PC-3 (cell line): ENCODE measurements at regions not wholly inside any gene's neighbourhood (a gene's known extent, or its start where the extent isn't known, plus 50 kb on each side); places are given as distances from the start of the nearest gene placed in this dataset.

ENCODE experiments used
- ATAC-seq: fragments of 200-7000 bp; cut with Tn5 transposase; 2 replicates; pipeline ENCODE4 v1.9.1; 2020; ENCODE audit warnings: mild to moderate bottlenecking, moderate library complexity
- BruUV-seq: library from RNA; stranded (reverse); fragments of 400-500 nt; replicated peaks from 2 replicates; lab custom pipeline; 2021; lab: Mats Ljungman, UMichigan
- CTCF ChIA-PET: fragments of 300-600 bp; sonication (Branson Sonifier 250); formaldehyde crosslinking; loops from one replicate; lab custom pipeline; 2022; ENCODE audit warnings: antibody characterized with exemption; lab: Charles Lee
- POLR2A ChIA-PET: fragments of 300-600 bp; sonication (Branson Sonifier 250); formaldehyde crosslinking; loops from one replicate; lab custom pipeline; 2022; ENCODE audit warnings: antibody characterized with exemption; ENCODE audit not compliant: unreplicated experiment; lab: Charles Lee
- DNase-seq: peaks from one replicate; pipeline ENCODE4 v3.0.0-alpha.2; 2015
- H2AFZ ChIP-seq: fragments of 300-600 bp; sonication (generic); 2 replicates; pipeline ENCODE4 v1.6.0; 2016; ENCODE audit warnings: antibody characterized with exemption, low read length
- H3F3A ChIP-seq: fragments of 300-600 bp; sonication (generic); one replicate; pipeline ENCODE4 v1.6.0; 2017; ENCODE audit warnings: antibody characterized with exemption, low read length, control low read depth, mild to moderate bottlenecking; ENCODE audit not compliant: unreplicated experiment
- H3K27ac ChIP-seq: fragments of 300-600 bp; sonication (generic); 2 replicates; pipeline ENCODE4 v1.5.1; 2016; ENCODE audit warnings: mild to moderate bottlenecking, low read length
- H3K27me3 ChIP-seq: fragments of 300-600 bp; sonication (generic); 2 replicates; pipeline ENCODE4 v1.6.1; 2016; ENCODE audit warnings: low read length, mixed read lengths
- H3K36me3 ChIP-seq: fragments of 300-600 bp; sonication (generic); 2 replicates; pipeline ENCODE4 v1.6.1; 2016; ENCODE audit warnings: low read depth, mixed run types, low read length, mixed read lengths
- H3K4me1 ChIP-seq: fragments of 300-600 bp; sonication (generic); 2 replicates; pipeline ENCODE4 v1.5.1; 2016; ENCODE audit warnings: low read length; ENCODE audit not compliant: insufficient read depth
- H3K4me2 ChIP-seq: fragments of 300-600 bp; sonication (generic); 2 replicates; pipeline ENCODE4 v1.6.0; 2016; ENCODE audit warnings: low read length
- H3K4me3 ChIP-seq: fragments of 300-600 bp; sonication (generic); 2 replicates; pipeline ENCODE4 v1.5.1; 2016; ENCODE audit warnings: mild to moderate bottlenecking, low read length, mixed read lengths
- H3K79me2 ChIP-seq: fragments of 300-600 bp; sonication (generic); 2 replicates; pipeline ENCODE4 v1.6.1; 2017; ENCODE audit warnings: low read length, mixed read lengths
- H3K9ac ChIP-seq: fragments of 300-600 bp; sonication (generic); 2 replicates; pipeline ENCODE4 v1.6.0; 2016; ENCODE audit warnings: mild to moderate bottlenecking, low read length
- H3K9me2 ChIP-seq: fragments of 300-600 bp; sonication (generic); replicated peaks from 2 replicates; pipeline ENCODE4 v1.6.1; 2016; ENCODE audit warnings: mixed run types, low read length, mixed read lengths
- H3K9me3 ChIP-seq: fragments of 300-600 bp; sonication (generic); 2 replicates; pipeline ENCODE4 v1.6.1; 2016; ENCODE audit warnings: low read length, mixed read lengths
- H4K20me1 ChIP-seq: fragments of 300-600 bp; sonication (generic); 2 replicates; pipeline ENCODE4 v1.6.1; 2016; ENCODE audit warnings: low read length, mixed read lengths
- EZH2 ChIP-seq: fragments of 300-600 bp; sonication (generic); IDR thresholded peaks from one replicate; pipeline ENCODE4 v1.6.1; 2017; ENCODE audit warnings: antibody characterized with exemption, mild to moderate bottlenecking, low read length; ENCODE audit not compliant: unreplicated experiment
- EZH2phosphoT487 ChIP-seq: fragments of 300-600 bp; sonication (generic); IDR thresholded peaks from 2 replicates; pipeline ENCODE4 v1.6.1; 2018; ENCODE audit warnings: mild to moderate bottlenecking, antibody characterized with exemption, low read length, borderline replicate concordance
- intact Hi-C: fragments of 100-400 bp; cut with micrococcal nuclease; formaldehyde crosslinking; loops from 2 replicates; pipeline ENCODE4 v1.9.0; 2023
- TF ChIP-seq, protein P1 (sequence below): fragments of 300-600 bp; sonication (generic); conservative IDR thresholded peaks from 2 replicates; pipeline ENCODE4 v1.5.1; 2017; ENCODE audit warnings: antibody characterized with exemption, low read depth, mild to moderate bottlenecking, low read length

DNA sequence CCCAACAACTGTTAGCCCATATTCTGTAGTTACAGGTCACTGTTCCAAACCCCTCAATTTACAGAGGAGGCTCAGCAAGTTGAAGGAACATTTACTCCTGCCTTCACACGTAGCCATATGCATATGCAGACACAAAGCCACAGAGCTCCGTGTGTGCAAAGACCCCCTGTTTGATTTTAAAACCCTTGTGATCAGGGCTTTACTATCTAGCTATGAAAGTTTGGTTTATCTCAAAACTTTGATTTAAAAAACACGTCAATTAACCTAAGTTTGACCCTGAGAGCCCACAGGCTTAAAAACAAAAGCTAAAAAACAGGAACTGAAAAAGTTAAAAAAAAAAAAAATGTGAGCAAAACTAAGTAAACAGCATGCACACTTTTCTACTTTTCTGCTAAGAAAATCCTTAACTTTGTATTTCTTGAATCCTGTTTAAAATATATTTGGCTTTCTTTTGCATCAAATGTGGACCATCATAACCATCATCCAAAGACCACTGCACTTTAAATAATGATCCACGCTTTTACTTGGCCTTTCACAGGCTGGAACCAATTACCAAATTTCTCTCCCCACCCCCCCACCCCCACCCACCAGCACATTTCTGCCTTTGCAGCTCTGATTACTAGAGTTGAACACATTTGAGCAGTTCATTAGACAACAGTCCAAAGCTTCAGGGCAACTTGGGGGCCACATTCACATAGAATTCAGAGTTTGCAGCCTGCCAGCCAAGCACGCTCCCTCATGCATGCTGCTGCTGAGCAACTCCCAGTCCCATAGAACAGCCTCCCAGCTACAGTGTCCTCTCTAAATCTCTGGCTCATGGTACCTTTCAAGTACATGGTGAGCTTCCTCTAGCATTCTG lies 128.8 kb upstream of the MAP3K1 start:
- H2AFZ ChIP-seq = no peak overlapping the region
- H3K9ac ChIP-seq = no peak overlapping the region
- H3K4me2 ChIP-seq = no peak overlapping the region
- H3K9me3 ChIP-seq = no peaks in the 10 kb centered on the region
- ChIA-PET POLR2A (no interaction called here), CTCF (no interaction called here)
- no peaks in the 10 kb centered on the region for H4K20me1 ChIP-seq
- no peaks in the 10 kb centered on the region for H3K4me1 ChIP-seq
- no peak overlapping the region for H3K4me3 ChIP-seq
- H3K36me3 ChIP-seq = no peaks in the 10 kb centered on the region
- no peaks in the 10 kb centered on the region for H3K27me3 ChIP-seq
- no peaks in the 10 kb centered on the region for H3K9me2 ChIP-seq
- ATAC-seq (no peak), DNase-seq (no peak)
- BruUV-seq = no TSS peak
- TF ChIP-seq EZH2 = no peak
- TF ChIP-seq, protein P1, sequence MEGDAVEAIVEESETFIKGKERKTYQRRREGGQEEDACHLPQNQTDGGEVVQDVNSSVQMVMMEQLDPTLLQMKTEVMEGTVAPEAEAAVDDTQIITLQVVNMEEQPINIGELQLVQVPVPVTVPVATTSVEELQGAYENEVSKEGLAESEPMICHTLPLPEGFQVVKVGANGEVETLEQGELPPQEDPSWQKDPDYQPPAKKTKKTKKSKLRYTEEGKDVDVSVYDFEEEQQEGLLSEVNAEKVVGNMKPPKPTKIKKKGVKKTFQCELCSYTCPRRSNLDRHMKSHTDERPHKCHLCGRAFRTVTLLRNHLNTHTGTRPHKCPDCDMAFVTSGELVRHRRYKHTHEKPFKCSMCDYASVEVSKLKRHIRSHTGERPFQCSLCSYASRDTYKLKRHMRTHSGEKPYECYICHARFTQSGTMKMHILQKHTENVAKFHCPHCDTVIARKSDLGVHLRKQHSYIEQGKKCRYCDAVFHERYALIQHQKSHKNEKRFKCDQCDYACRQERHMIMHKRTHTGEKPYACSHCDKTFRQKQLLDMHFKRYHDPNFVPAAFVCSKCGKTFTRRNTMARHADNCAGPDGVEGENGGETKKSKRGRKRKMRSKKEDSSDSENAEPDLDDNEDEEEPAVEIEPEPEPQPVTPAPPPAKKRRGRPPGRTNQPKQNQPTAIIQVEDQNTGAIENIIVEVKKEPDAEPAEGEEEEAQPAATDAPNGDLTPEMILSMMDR = no peak
- TF ChIP-seq EZH2phosphoT487 = no peak
- intact Hi-C loops = no loop called here
- no peak overlapping the region for H3K27ac ChIP-seq
- no peaks in the 10 kb centered on the region for H3K79me2 ChIP-seq
- H3F3A ChIP-seq = no peaks in the 10 kb centered on the region

DNA sequence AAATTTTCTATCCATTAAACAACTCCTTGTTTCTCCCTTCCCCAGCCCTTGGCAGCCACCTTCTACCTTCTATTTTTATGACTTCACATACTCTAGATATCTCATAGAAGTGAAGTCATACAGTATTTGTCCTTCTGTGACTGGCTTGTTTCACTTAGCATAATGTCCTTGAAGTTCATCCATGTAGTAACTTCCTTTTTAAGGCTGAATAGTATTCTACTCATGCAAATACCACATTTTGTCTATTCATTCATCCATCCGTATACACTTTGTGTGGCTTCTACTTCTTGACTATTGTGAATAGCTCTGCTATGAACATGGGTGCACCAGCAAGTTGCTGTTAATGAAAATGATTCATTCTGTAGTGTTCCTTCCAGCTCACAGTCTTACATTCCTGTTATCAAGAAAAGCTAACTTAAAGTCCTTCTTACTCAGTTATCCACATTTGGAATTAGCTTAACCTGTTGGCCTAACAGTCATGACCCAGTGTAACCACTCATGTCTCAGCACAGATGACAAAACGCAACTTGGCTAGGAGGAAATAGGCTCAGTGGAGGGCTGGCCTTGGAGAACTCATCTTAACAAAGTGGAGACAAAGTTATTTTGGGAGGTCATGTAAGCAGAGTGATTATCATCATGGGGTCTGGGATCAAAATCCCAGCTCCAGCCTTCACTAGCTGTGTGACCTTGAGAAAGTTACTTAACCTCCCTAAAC lies 129.7 kb upstream of the MAP3K1 start:
- Histone ChIP-seq H3K9me2 (no peaks in the 10 kb centered on the region), H4K20me1 (no peaks in the 10 kb centered on the region), H3F3A (no peaks in the 10 kb centered on the region), H3K9ac (no peak overlapping the region), H2AFZ (no peak overlapping the region), H3K4me1 (no peaks in the 10 kb centered on the region), H3K4me3 (no peak overlapping the region), H3K79me2 (no peaks in the 10 kb centered on the region), H3K27me3 (no peaks in the 10 kb centered on the region), H3K36me3 (no peaks in the 10 kb centered on the region), H3K4me2 (no peak overlapping the region), H3K27ac (no peak overlapping the region), H3K9me3 (no peaks in the 10 kb centered on the region)
- ChIA-PET CTCF (no interaction called here), POLR2A (no interaction called here)
- DNase-seq (no peak), ATAC-seq (no peak)
- intact Hi-C loops = no loop called here
- no TSS peak for BruUV-seq
- TF ChIP-seq, protein P1 = no peak
- TF ChIP-seq EZH2phosphoT487 (no peak), EZH2 (no peak)

DNA sequence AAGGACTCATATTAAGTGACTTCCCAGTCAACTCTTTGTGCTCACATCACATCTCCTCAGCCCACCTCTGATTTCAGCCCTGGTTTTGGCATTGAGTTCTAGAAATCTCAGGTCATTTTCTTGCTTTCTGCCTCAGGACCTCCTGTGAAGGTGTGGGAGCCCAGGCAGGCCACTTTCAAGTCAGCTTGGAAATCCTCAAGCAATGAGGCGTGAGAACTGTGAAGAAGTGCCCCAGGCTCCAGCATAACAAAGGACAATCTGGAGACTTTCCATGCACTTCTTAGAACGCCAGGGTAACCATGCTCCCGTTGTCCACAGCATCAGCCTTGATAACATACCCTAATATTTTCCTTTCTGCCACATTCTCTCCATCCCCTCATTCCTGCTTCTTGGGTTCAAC lies 131.2 kb upstream of the MAP3K1 start:
- no peaks in the 10 kb centered on the region for H3K9me3 ChIP-seq
- H3K79me2 ChIP-seq = no peaks in the 10 kb centered on the region
- DNase-seq (no peak), ATAC-seq (no peak)
- H3K9me2 ChIP-seq = no peaks in the 10 kb centered on the region
- no peak overlapping the region for H3K4me3 ChIP-seq
- H3K27ac ChIP-seq = no peak overlapping the region
- no peaks in the 10 kb centered on the region for H4K20me1 ChIP-seq
- H3F3A ChIP-seq = no peaks in the 10 kb centered on the region
- CTCF ChIA-PET = no interaction called here
- no peak overlapping the region for H2AFZ ChIP-seq
- BruUV-seq = no TSS peak
- no peaks in the 10 kb centered on the region for H3K4me1 ChIP-seq
- no peaks in the 10 kb centered on the region for H3K36me3 ChIP-seq
- intact Hi-C loops = no loop called here
- POLR2A ChIA-PET = no interaction called here
- TF ChIP-seq EZH2phosphoT487 (no peak), EZH2 (no peak)
- TF ChIP-seq, protein P1 = no peak
- H3K27me3 ChIP-seq = no peaks in the 10 kb centered on the region
- H3K4me2 ChIP-seq = no peak overlapping the region
- H3K9ac ChIP-seq = no peak overlapping the region
